Spinal cord (tissue), 9 donors: ENCODE measurements at regions not wholly inside any gene's neighbourhood (a gene's known extent, or its start where the extent isn't known, plus 50 kb on each side); places are given as distances from the start of the nearest gene placed in this dataset.

ENCODE experiments used
- DNase-seq, 6 donors: peaks; one replicate each; pipeline versions ENCODE4 v3.0.0 to v3.0.0-alpha.2; 2013 to 2015; ENCODE audit warnings: low spot score in 6 of 6, low read depth in 4 of 6
- H3K27ac ChIP-seq: one replicate; pipeline ENCODE4 v1.5.1; 2013; ENCODE audit warnings: low read depth, low read length, control low read depth
- H3K27me3 ChIP-seq: one replicate; pipeline ENCODE4 v1.6.1; 2013; ENCODE audit warnings: low read length; ENCODE audit not compliant: control insufficient read depth, insufficient read depth
- H3K36me3 ChIP-seq: one replicate; pipeline ENCODE4 v1.6.1; 2013; ENCODE audit warnings: low read length; ENCODE audit not compliant: control insufficient read depth, insufficient read depth
- H3K4me1 ChIP-seq: one replicate; pipeline ENCODE4 v1.6.1; 2013; ENCODE audit warnings: low read length; ENCODE audit not compliant: control insufficient read depth, insufficient read depth
- H3K4me3 ChIP-seq: one replicate; pipeline ENCODE4 v1.5.1; 2013; ENCODE audit warnings: low read depth, low read length, control low read depth
- H3K9me3 ChIP-seq: one replicate; pipeline ENCODE4 v1.6.1; 2013; ENCODE audit warnings: low read length; ENCODE audit not compliant: control insufficient read depth, insufficient read depth
- WGBS: methylation state at CpG from one replicate; pipeline ENCODE4 v1.1.5; 2013; ENCODE audit warnings: missing lambda C conversion rate; ENCODE audit not compliant: insufficient coverage; 5-methylcytosine and 5-hydroxymethylcytosine counted together
- donor health status: healthy.

DNA sequence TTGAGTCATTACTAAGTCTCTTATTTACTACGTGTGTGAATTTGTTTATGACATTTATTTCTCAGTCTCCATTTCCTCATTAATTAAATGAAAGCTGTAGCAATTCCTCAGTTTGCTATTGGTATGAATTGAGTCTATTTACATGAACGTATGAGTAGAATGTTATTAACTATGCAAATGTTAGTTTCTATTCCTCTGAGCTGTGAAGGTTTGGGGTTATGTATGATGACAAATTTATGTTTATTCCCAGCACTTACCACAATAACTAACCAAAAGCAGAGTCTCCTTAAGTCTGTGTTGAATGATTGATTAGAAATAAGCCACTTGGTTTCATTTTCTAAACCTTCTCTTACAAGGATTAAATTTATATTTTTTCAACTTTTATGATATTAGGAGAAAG, 1340.9 kb downstream of the FSCB start:
- H3K36me3 ChIP-seq = no peaks in the 10 kb centered on the region
- no peak overlapping the region for H3K27ac ChIP-seq
- no peaks in the 10 kb centered on the region for H3K9me3 ChIP-seq
- WGBS = no CpG with 5 or more reads among the region's 2 CpGs
- H3K4me3 ChIP-seq = no peak overlapping the region
- no peaks in the 10 kb centered on the region for H3K27me3 ChIP-seq
- no peaks in the 10 kb centered on the region for H3K4me1 ChIP-seq
- no peak for DNase-seq

DNA sequence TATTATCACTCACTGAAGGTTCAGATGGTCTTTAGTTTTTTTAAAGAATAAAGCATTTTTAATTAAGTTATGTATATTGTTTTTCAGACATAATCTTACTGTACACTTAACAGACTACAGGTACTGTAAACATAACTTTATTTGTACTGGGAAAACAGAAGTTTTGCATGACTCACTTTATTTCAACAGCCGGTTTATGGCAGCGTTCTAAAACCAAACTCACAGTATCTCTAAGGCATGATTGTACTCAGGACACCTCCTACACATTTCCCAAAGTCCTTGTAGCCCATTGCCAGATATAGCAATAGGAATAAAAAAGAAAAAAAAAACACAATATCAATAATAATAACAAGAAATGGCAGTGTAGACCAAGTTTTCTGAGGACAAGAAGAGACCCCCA, 1341.4 kb downstream of the FSCB start:
- Histone ChIP-seq H3K36me3 (no peaks in the 10 kb centered on the region), H3K4me3 (no peak overlapping the region), H3K27me3 (no peaks in the 10 kb centered on the region), H3K27ac (no peak overlapping the region), H3K4me1 (no peaks in the 10 kb centered on the region), H3K9me3 (no peaks in the 10 kb centered on the region)
- WGBS = no CpG with 5 or more reads among the region's 2 CpGs
- DNase-seq = no peak

DNA sequence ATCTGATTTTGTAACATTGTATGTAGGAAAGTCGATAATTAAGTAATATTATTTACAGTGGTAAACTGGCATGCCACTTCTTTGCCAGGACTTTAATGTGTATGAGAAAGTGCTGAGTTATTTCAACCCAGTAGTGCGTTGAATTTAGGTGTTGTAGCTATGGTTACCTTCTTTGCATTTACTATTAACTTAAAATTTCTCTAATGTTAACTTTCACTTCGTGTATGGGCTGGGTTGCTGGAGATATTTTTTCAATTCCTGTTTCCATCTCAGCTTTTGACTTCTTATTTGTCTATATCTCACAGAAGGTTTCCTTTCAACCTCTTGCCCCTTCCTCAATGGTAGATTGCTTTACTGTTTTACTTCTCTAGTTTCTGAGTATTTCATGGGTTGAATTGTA, 1345.6 kb downstream of the FSCB start:
- DNase-seq = no peak
- Histone ChIP-seq H3K27me3 (no peaks in the 10 kb centered on the region), H3K27ac (no peak overlapping the region), H3K9me3 (no peaks in the 10 kb centered on the region), H3K4me1 (no peaks in the 10 kb centered on the region), H3K36me3 (no peaks in the 10 kb centered on the region), H3K4me3 (no peak overlapping the region)
- WGBS = no CpG with 5 or more reads among the region's 3 CpGs

DNA sequence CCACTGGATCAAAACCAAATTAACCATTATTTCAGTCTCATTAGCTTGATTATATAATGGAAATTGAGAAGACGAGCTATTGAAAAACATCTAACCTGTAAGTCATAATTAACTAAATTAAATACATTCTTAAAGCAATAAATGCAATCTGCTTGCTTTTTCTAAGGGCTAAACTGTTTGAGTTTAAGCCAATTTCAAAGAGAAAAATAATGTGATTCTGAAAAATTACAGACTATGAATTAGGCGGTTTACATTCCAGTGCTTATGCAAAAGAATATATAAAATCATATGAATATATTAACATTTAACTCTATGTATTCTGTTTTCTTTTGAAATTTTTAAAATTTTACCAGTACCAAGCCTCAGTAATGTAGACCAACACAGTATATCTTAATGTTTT, 1349.4 kb downstream of the FSCB start:
- no peaks in the 10 kb centered on the region for H3K27me3 ChIP-seq
- DNase-seq = no peak
- no peaks in the 10 kb centered on the region for H3K4me1 ChIP-seq
- H3K9me3 ChIP-seq = no peaks in the 10 kb centered on the region
- no peaks in the 10 kb centered on the region for H3K36me3 ChIP-seq
- H3K27ac ChIP-seq = no peak overlapping the region
- H3K4me3 ChIP-seq = no peak overlapping the region
- no CpG with 5 or more reads among the region's 2 CpGs for WGBS

DNA sequence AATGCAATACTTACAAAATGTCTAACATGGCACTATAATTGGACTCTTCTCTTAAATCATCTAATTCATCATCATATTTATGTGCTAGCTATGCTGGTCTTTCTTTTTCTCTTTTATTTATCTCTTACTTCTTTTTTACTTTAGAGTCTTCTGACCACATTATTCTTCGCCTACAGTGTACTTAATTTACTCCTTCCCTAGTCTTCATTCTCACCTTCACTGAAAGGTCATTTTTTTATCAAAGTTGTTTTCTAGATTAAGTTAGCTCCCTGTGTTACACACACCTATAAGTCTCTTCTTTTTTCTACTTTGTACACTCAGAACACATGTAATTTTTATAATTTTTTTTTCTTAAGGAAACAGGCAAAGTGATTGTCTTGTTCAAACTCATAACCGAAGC, 1351.2 kb downstream of the FSCB start:
- no CpG with 5 or more reads among the region's 2 CpGs for WGBS
- Histone ChIP-seq H3K4me3 (no peak overlapping the region), H3K36me3 (no peaks in the 10 kb centered on the region), H3K4me1 (no peaks in the 10 kb centered on the region), H3K27ac (no peak overlapping the region), H3K9me3 (no peaks in the 10 kb centered on the region), H3K27me3 (no peaks in the 10 kb centered on the region)
- DNase-seq = no peak

DNA sequence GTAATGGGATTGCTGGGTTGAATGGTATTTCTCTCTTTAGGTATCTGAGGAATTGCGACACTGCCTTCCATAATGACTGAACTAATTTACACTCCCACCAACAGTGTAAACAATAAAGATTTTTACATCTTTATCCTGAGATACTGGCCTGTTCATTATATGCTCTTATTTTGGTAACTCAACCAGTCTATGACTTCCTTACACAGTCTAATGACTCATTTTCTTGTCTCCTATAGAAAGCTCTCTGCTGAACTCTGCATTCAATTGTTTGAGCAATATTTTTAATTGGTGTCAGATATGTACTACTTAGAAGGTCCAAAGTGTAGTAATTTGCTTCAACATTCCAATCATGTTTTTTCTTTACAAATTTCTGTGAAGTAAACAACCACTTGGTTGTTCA, 1351.8 kb downstream of the FSCB start:
- H3K4me1 ChIP-seq = no peaks in the 10 kb centered on the region
- WGBS = no CpG with 5 or more reads among the region's 1 CpG

DNA sequence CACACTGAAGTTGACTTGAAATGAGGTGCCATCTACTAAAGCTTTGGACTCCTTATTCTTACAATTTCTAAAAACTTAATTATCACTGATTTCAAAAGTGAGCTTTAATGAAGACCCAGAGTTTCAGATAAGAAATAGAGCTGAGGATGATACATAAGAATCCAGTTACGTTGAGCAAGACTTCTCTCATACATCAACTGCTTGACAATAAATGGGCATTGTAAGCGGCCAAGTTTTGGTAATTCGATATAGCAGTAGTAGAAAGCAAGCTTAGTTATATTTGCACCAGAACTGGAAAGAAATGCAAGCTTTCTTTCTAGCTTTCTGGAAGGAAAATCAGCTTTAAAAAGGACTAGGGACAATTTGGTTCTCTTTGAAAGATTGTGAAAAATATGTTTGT, 1359.6 kb downstream of the FSCB start:
- no peaks in the 10 kb centered on the region for H3K9me3 ChIP-seq
- no peaks in the 10 kb centered on the region for H3K36me3 ChIP-seq
- DNase-seq = no peak
- no peaks in the 10 kb centered on the region for H3K4me1 ChIP-seq
- no peak overlapping the region for H3K27ac ChIP-seq
- WGBS = 88% methylated on average over 1 of the region's 3 CpGs
- no peak overlapping the region for H3K4me3 ChIP-seq
- no peaks in the 10 kb centered on the region for H3K27me3 ChIP-seq

More for the DNA sequence above, 1351.8 kb downstream of the FSCB start:
- Histone ChIP-seq H3K27me3 (no peaks in the 10 kb centered on the region), H3K4me3 (no peak overlapping the region), H3K27ac (no peak overlapping the region), H3K9me3 (no peaks in the 10 kb centered on the region), H3K36me3 (no peaks in the 10 kb centered on the region)
- DNase-seq = no peak

DNA sequence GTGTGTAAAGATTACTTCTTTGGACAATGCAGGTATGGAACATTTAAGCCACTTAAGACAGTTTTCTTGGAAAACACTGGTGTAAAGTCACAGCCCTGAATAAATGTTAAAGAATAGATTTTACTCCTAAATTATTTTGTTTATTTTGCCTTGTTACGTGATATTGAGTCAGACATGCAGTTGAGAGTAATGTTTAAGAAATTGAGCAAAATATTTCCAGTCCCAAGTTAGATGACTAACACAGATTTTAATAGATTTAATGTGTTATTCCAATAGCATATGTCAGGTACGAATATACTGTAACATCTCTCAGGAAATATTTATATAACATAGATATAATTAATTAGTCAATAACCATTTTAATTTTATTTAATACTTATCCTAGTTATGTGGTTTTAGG, 1361.7 kb downstream of the FSCB start:
- Histone ChIP-seq H3K4me3 (no peak overlapping the region), H3K4me1 (no peaks in the 10 kb centered on the region), H3K27me3 (no peaks in the 10 kb centered on the region), H3K36me3 (no peaks in the 10 kb centered on the region), H3K9me3 (no peaks in the 10 kb centered on the region), H3K27ac (no peak overlapping the region)
- no CpG with 5 or more reads among the region's 2 CpGs for WGBS
- DNase-seq = no peak

DNA sequence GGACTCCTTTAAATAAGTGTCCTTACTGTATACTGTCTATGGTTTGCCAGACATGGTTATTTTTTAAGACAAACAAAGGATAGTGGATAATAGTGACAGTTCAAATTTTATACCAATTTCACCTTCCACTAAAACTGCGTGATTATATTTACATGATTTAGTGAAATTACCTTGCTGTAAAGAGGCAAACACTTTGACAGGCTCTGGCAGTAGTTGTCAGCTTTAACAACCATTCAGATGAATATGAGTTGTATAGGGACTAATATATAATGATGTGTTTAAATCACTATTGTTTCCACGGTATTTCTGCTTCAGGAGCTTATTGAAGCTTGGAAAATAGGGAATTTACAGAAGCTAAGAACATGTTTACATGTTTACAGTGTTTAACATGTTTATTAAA, 1364.0 kb downstream of the FSCB start:
- peak in 1 of 6 donors; percentile 9 for DNase-seq
- Histone ChIP-seq H3K36me3 (no peaks in the 10 kb centered on the region), H3K27me3 (no peaks in the 10 kb centered on the region), H3K9me3 (no peaks in the 10 kb centered on the region), H3K27ac (no peak overlapping the region), H3K4me3 (no peak overlapping the region), H3K4me1 (no peaks in the 10 kb centered on the region)
- WGBS = no CpG with 5 or more reads among the region's 2 CpGs

DNA sequence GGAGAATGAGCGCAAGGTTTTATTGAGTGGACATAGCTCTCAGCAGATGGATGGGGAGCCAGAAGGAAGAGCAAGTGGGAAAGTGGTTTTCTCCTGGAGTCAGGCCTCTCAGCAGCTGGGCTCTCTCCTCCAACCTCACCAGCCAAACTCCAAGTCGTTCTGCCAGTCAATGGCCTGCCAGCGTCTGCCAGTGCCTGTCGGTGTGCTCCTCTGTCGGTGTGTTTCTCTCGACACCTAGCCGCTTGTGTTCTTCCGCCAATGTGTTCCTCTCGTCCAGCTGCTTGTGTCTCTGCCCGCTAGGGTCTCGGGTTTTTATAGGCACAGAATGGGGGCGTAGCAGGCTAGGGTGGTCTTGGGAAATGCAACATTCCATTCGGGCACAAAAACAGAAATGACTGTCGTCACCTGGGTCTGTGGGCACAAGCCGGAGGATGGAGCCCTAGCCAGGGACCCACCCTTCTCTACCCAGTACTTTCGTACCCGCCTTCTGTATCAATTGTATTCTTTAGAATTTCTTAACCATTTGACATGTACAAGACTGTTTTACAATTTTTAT, 1365.4 kb downstream of the FSCB start:
- Histone ChIP-seq H3K4me3 (no peak overlapping the region), H3K27ac (no peak overlapping the region), H3K9me3 (no peaks in the 10 kb centered on the region), H3K4me1 (no peaks in the 10 kb centered on the region), H3K36me3 (no peaks in the 10 kb centered on the region), H3K27me3 (no peaks in the 10 kb centered on the region)
- 90% methylated on average over 12 of the region's 17 CpGs for WGBS
- DNase-seq = no peak
